Body of pancreas (tissue), 4 donors: ENCODE measurements at regions not wholly inside any gene's neighbourhood (a gene's known extent, or its start where the extent isn't known, plus 50 kb on each side); places are given as distances from the start of the nearest gene placed in this dataset.

Experiments used
- ATAC-seq: fragments of 150-250 bp; one replicate; pipeline ENCODE4 v1.9.1; 2016
- DNase-seq, 4 donors: peaks; one replicate each; pipeline ENCODE4 v3.0.0-alpha.2; 2019
- H3K27ac ChIP-seq, 4 donors: fragments of 200-600 bp; sonication (generic); 1 replicate in 3 of 4; 2 replicates in 1 of 4; pipeline versions ENCODE4 v1.5.1 to v1.6.1; 2016 to 2019; ENCODE audit warnings: mild to moderate bottlenecking in 1 of 4, mixed read lengths in 1 of 4, moderate library complexity in 1 of 4
- H3K27me3 ChIP-seq, 2 donors: fragments of 200-600 bp; sonication (generic); one replicate each; pipeline ENCODE4 v1.6.0; 2016; ENCODE audit warnings: mild to moderate bottlenecking in 1 of 2
- H3K36me3 ChIP-seq, 2 donors: fragments of 200-600 bp; sonication (generic); replicated peaks in 1 of 2; 2 replicates each; pipeline ENCODE4 v1.5.1; 2016; ENCODE audit warnings: low read depth in 2 of 2; ENCODE audit not compliant: insufficient read depth in 1 of 2
- H3K4me1 ChIP-seq: fragments of 200-600 bp; sonication (generic); one replicate; pipeline ENCODE4 v1.6.0; 2016
- H3K4me3 ChIP-seq, 2 donors: fragments of 200-600 bp; sonication (generic); 1 replicate in 1 of 2; 2 replicates in 1 of 2; pipeline ENCODE4 v1.5.1; 2016 to 2019
- H3K9me3 ChIP-seq, 3 donors: fragments of 200-600 bp; sonication (generic); 1 replicate in 2 of 3; 2 replicates in 1 of 3; pipeline ENCODE4 v1.5.1; 2016
- CTCF ChIP-seq, 7 experiments: fragments of 450-650 bp in 4 of 7; fragments of 200-600 bp in 3 of 7; sonication (generic) in 3 of 7; IDR thresholded peaks; one replicate each; pipeline ENCODE4 v1.5.1; 2016 to 2019; ENCODE audit warnings: antibody characterized with exemption in 7 of 7
- POLR2A ChIP-seq, 3 donors: fragments of 450-650 bp; IDR thresholded peaks; one replicate each; pipeline ENCODE4 v1.6.1; 2016; ENCODE audit warnings: antibody characterized with exemption in 3 of 3, mild to moderate bottlenecking in 2 of 3
- WGBS, 2 donors: methylation state at CpG; one replicate each; pipeline ENCODE4 v1.1.5; 2017; 5-methylcytosine and 5-hydroxymethylcytosine counted together
- intact Hi-C: fragments of 100-400 bp; cut with DNase I; formaldehyde crosslinking; loops from one replicate; pipeline ENCODE4 v1.15.1; 2023

DNA sequence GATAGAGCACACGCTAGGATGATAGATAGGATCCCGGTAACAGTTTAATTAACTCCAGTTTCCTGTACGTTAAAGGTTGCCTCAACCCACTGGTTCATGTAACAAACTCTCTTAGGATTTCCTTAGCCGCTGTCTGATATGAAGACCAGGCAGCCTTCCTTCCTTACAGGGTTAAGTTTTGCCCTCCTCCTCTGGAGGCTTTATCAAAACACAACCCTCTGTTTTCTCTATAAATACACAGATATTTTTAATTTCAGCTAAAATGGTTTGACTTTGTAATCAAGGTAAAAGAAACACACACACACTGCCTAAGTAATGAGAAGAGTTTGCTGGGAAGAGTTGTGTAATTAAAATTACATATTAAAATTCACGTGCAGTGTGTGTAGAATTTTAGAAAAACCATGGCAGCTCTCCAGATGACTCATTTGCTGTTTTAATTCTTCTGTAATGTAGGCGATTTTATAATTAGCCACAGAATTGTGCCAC lies 369.8 kb downstream of the CSNK1G3 start:
- WGBS, 2 donors: 7 to 11% methylated on average over 6 of the region's 6 CpGs
- TF ChIP-seq POLR2A (IDR thresholded peaks at IDR 0.05): no peak
- TF ChIP-seq CTCF (IDR thresholded peaks at IDR 0.05): no peak
- Histone ChIP-seq H3K27ac (no peak overlapping the region), H3K27me3 (no peaks in the 10 kb centered on the region), H3K4me1 (peaks cover 8% of the 10 kb centered on the region), H3K4me3 (no peak overlapping the region), H3K36me3 (no peaks in the 10 kb centered on the region), H3K9me3 (no peaks in the 10 kb centered on the region)
- intact Hi-C loops: no loop called here
- DNase-seq: no peak
- no peak for ATAC-seq

- H3K9me3 ChIP-seq: no peaks in the 10 kb centered on the region
- ATAC-seq (no peak), DNase-seq (no peak)
- H3K4me1 ChIP-seq: peaks cover 11% of the 10 kb centered on the region
- no peaks in the 10 kb centered on the region for H3K36me3 ChIP-seq
- intact Hi-C loops: no loop called here
- no peaks in the 10 kb centered on the region for H3K27me3 ChIP-seq
- TF ChIP-seq CTCF (IDR thresholded peaks at IDR 0.05): no peak
- TF ChIP-seq POLR2A (IDR thresholded peaks at IDR 0.05): no peak
- H3K27ac ChIP-seq: no peak overlapping the region
- H3K4me3 ChIP-seq: no peak overlapping the region
Measured at GRCh38 chr5:123880875-123881274, 368.9 kb downstream of the CSNK1G3 start.

DNA sequence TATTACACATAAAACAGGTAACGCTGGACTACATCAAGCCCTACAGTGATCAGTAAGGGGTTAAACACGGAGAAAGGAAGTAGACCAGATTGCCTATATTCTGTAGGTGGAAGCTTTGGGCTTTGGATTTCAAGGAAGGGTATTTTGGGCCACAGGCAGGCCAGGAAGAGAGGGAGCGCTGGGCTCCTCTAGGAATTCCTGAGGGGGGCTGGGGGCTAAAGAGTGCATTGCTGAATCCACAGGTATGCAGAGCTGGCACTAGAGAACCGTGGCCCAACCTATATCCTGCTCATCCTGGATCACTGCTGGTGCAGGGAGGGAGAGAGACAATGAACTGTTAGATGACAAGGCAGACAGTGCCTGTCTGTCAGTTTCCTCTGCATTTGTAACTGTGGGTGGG lies 367.1 kb downstream of the CSNK1G3 start:
- peaks cover 28% of the 10 kb centered on the region for H3K4me1 ChIP-seq

DNA sequence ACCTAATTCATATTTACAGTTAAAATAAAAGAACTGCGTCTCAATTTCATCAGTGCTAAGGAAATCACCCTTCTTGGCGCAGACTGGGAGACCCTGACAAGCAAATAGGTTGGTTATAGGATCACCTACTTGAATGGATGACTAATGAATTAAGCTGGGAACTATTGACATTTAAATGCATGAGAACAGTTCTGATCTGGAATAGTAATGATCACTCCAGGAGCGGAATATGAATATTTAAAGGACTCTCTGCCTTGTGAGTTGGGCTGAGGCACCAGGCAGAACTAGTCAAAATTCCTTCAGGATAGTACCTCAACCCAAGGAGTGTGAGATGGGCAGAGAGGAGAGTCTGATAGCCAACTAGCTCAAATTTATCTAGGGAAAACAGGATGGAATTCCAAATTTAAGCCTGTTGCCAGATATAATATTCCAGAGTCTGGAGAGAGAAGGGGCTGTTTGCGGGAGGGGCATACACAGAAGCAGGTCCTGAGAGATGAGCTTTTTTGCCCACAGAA lies 364.4 kb downstream of the CSNK1G3 start:
- H3K36me3 ChIP-seq: no peaks in the 10 kb centered on the region
- no peak for TF ChIP-seq CTCF (IDR thresholded peaks at IDR 0.05)
- TF ChIP-seq POLR2A (IDR thresholded peaks at IDR 0.05): no peak
- H3K27me3 ChIP-seq: no peaks in the 10 kb centered on the region
- H3K4me1 ChIP-seq: peaks cover 22% of the 10 kb centered on the region
- no peak for DNase-seq
- no peak overlapping the region for H3K4me3 ChIP-seq
- WGBS, 2 donors: 72 to 83% methylated on average over 4 of the region's 4 CpGs
- intact Hi-C loops: no loop called here
- H3K27ac ChIP-seq: no peak overlapping the region
- ATAC-seq: no peak
- H3K9me3 ChIP-seq: no peaks in the 10 kb centered on the region

More for the DNA sequence above, 367.1 kb downstream of the CSNK1G3 start:
- no peak for TF ChIP-seq CTCF (IDR thresholded peaks at IDR 0.05)
- no peak for TF ChIP-seq POLR2A (IDR thresholded peaks at IDR 0.05)
- Histone ChIP-seq H3K9me3 (no peaks in the 10 kb centered on the region), H3K36me3 (no peaks in the 10 kb centered on the region), H3K4me3 (no peak overlapping the region), H3K27me3 (no peaks in the 10 kb centered on the region), H3K27ac (no peak overlapping the region)
- ATAC-seq (no peak), DNase-seq (no peak)
- 70 to 73% methylated on average over 4 of the region's 4 CpGs for WGBS, 2 donors
- intact Hi-C loops: no loop called here

GRCh38 chr5:123875561-123876275 lies 363.7 kb downstream of the CSNK1G3 start:
- DNase-seq (peak; percentile 13 to 36 (median 30)), ATAC-seq (peak; percentile 54)
- H3K27me3 ChIP-seq: no peaks in the 10 kb centered on the region
- H3K27ac ChIP-seq: peak overlapping the region in 3 of 4 donors; percentile 50 to 64 (median 56)
- no peak overlapping the region for H3K4me3 ChIP-seq
- H3K9me3 ChIP-seq: no peaks in the 10 kb centered on the region
- WGBS, 2 donors: 12 to 15% methylated on average over 7 of the region's 7 CpGs
- TF ChIP-seq CTCF (IDR thresholded peaks at IDR 0.05): no peak
- no peak for TF ChIP-seq POLR2A (IDR thresholded peaks at IDR 0.05)
- no peaks in the 10 kb centered on the region for H3K36me3 ChIP-seq
- peaks cover 20% of the 10 kb centered on the region for H3K4me1 ChIP-seq
- intact Hi-C loops: no loop called here
